ENCODE measurements at regions not wholly inside any gene's neighbourhood (a gene's known extent, or its start where the extent isn't known, plus 50 kb on each side); places are given as distances from the start of the nearest gene placed in this dataset.

GRCh38 chr5:1642221-1642620 is 118.5 kb upstream of the LPCAT1 start:
- ChIA-PET POLR2A (no interaction called here), CTCF (interaction anchor here (0.7 to 5.4 kb wide), 13 partner anchors 13 to 725 kb away, joined by 3 to 67 read pairs (median 4); no protein-coding TSS in a partner anchor)
- no peak for TF ChIP-seq CTCF (IDR thresholded peaks at IDR 0.05; ENCODE audit: insufficient read depth, low read length, missing control alignments)
- no peak for DNase-seq (ENCODE audit: low read depth, low spot score)
- no peak overlapping the region for H3K4me3 ChIP-seq (ENCODE audit: low read depth, low read length)

GRCh38 chr5:1641560-1642166 is 117.9 kb upstream of the LPCAT1 start:
- ChIA-PET CTCF (interaction anchor here (1.5 to 5.4 kb wide), 4 partner anchors 468 to 718 kb away, joined by 3 to 67 read pairs (median 15); no protein-coding TSS in a partner anchor), POLR2A (no interaction called here)
- H3K4me3 ChIP-seq (ENCODE audit: low read depth, low read length), result no peak overlapping the region
- peak; percentile 50 for DNase-seq (ENCODE audit: low read depth, low spot score)
- TF ChIP-seq CTCF (IDR thresholded peaks at IDR 0.05; ENCODE audit: insufficient read depth, low read length, missing control alignments), result peak; percentile 93

GRCh38 chr5:1641041-1641440 is 117.3 kb upstream of the LPCAT1 start:
- no peak for TF ChIP-seq CTCF (IDR thresholded peaks at IDR 0.05; ENCODE audit: insufficient read depth, low read length, missing control alignments)
- no peak for DNase-seq (ENCODE audit: low read depth, low spot score)
- CTCF ChIA-PET, result interaction anchor here (1.5 to 5.4 kb wide), 2 partner anchors 472 to 718 kb away, joined by 3 to 67 read pairs; no protein-coding TSS in a partner anchor
- POLR2A ChIA-PET, result no interaction called here
- no peak overlapping the region for H3K4me3 ChIP-seq (ENCODE audit: low read depth, low read length)

GRCh38 chr5:1640421-1640881 is 116.7 kb upstream of the LPCAT1 start:
- no peak for DNase-seq (ENCODE audit: low read depth, low spot score)
- ChIA-PET CTCF (interaction anchor here (1.0 to 2.3 kb wide), 3 partner anchors 166 to 717 kb away, joined by 3 to 10 read pairs (median 3); no protein-coding TSS in a partner anchor), POLR2A (no interaction called here)
- no peak for TF ChIP-seq CTCF (IDR thresholded peaks at IDR 0.05; ENCODE audit: insufficient read depth, low read length, missing control alignments)
- H3K4me3 ChIP-seq (ENCODE audit: low read depth, low read length), result no peak overlapping the region

- DNase-seq (ENCODE audit: low read depth, low spot score), result no peak
- TF ChIP-seq CTCF (IDR thresholded peaks at IDR 0.05; ENCODE audit: insufficient read depth, low read length, missing control alignments), result no peak
- POLR2A ChIA-PET, result no interaction called here
- CTCF ChIA-PET, result interaction anchor here (1.0 to 2.3 kb wide), 3 partner anchors 165 to 716 kb away, joined by 3 to 10 read pairs (median 3); no protein-coding TSS in a partner anchor
- H3K4me3 ChIP-seq (ENCODE audit: low read depth, low read length), result no peak overlapping the region
Observed at GRCh38 chr5:1639757-1640156, 116.0 kb upstream of the LPCAT1 start.

- no peak for TF ChIP-seq CTCF (IDR thresholded peaks at IDR 0.05; ENCODE audit: insufficient read depth, low read length, missing control alignments)
- DNase-seq (ENCODE audit: low read depth, low spot score), result no peak
- CTCF ChIA-PET, result interaction anchor here (2.3 kb wide), 1 partner anchor 470 kb away, joined by 10 read pairs; no protein-coding TSS in a partner anchor
- H3K4me3 ChIP-seq (ENCODE audit: low read depth, low read length), result no peak overlapping the region
- POLR2A ChIA-PET, result no interaction called here
Observed at GRCh38 chr5:1638658-1639400, 115.1 kb upstream of the LPCAT1 start.
